Endothelial cell of umbilical vein (primary cell): ENCODE measurements at regions not wholly inside any gene's neighbourhood (a gene's known extent, or its start where the extent isn't known, plus 50 kb on each side); places are given as distances from the start of the nearest gene placed in this dataset.

ENCODE experiments used
- BruUV-seq: library from RNA; stranded (reverse); fragments of 400-500 nt; replicated peaks from 2 replicates; lab custom pipeline; 2021; lab: Mats Ljungman, UMichigan
- CTCF ChIA-PET: fragments of 300-600, 350-600 bp; sonication (Branson Sonifier 250); formaldehyde crosslinking; loops from one replicate; lab custom pipeline; 2021; ENCODE audit warnings: antibody characterized with exemption, inconsistent platforms; lab: Charles Lee
- POLR2A ChIA-PET: fragments of 300-600, 350-600 bp; sonication (Branson Sonifier 250); formaldehyde crosslinking; loops from one replicate; lab custom pipeline; 2021; ENCODE audit warnings: antibody characterized with exemption, inconsistent platforms; lab: Charles Lee
- DNase-seq: peaks from one replicate; pipeline ENCODE4 v3.0.0-alpha.2; 2011; ENCODE audit warnings: low read depth, low spot score
- FAIRE-seq: peaks from 2 replicates; lab custom pipeline; 2011; peaks lifted over from hg19 to GRCh38; lab: Jason Lieb, UNC
- H2AFZ ChIP-seq: 2 replicates; pipeline ENCODE4 v1.6.0; 2012; ENCODE audit warnings: low read depth, low read length, control low read depth, inconsistent platforms
- H3K27ac ChIP-seq: 2 replicates; pipeline ENCODE4 v1.5.1; 2011; ENCODE audit warnings: low read depth, mild to moderate bottlenecking, control low read depth, low read length, moderate library complexity; ENCODE audit not compliant: insufficient read depth
- H3K27me3 ChIP-seq, 2 experiments: 2 replicates each; pipeline versions ENCODE4 v1.6.0 to v1.6.1; 2011; ENCODE audit warnings: low read length in 2 of 2, mixed read lengths in 1 of 2; ENCODE audit not compliant: control insufficient read depth in 2 of 2, insufficient read depth in 2 of 2
- H3K36me3 ChIP-seq, 2 experiments: 2 replicates in 1 of 2; 3 replicates in 1 of 2; pipeline ENCODE4 v1.5.1; 2011; ENCODE audit warnings: low read length in 2 of 2, mild to moderate bottlenecking in 1 of 2, moderate library complexity in 1 of 2; ENCODE audit not compliant: control insufficient read depth in 2 of 2, insufficient read depth in 2 of 2; ENCODE audit errors: extremely low read depth in 1 of 2
- H3K4me1 ChIP-seq: 3 replicates; pipeline ENCODE4 v1.5.1; 2011; ENCODE audit warnings: mild to moderate bottlenecking, low read length; ENCODE audit not compliant: control insufficient read depth, insufficient read depth; ENCODE audit errors: extremely low read depth
- H3K4me2 ChIP-seq: 2 replicates; pipeline ENCODE4 v1.6.1; 2011; ENCODE audit warnings: low read length, control low read depth, mixed read lengths; ENCODE audit not compliant: insufficient read depth
- H3K4me3 ChIP-seq, 3 experiments: fragments of 200-600 bp in 1 of 3; sonication (generic), shearing (Covaris generic) in 1 of 3; replicated peaks in 1 of 3; 2 replicates each; pipeline ENCODE4 v1.5.1; 2011 to 2016; ENCODE audit warnings: control low read depth in 3 of 3, low read length in 3 of 3, mild to moderate bottlenecking in 2 of 3, inconsistent platforms in 1 of 3, low read depth in 1 of 3, moderate library complexity in 1 of 3; ENCODE audit not compliant: insufficient read depth in 1 of 3
- H3K79me2 ChIP-seq: 2 replicates; pipeline ENCODE4 v1.6.0; 2012; ENCODE audit warnings: low read length, inconsistent platforms; ENCODE audit not compliant: control insufficient read depth, insufficient read depth
- H3K9ac ChIP-seq: replicated peaks from 2 replicates; pipeline ENCODE3; 2011; ENCODE audit warnings: low read length, control low read depth; ENCODE audit not compliant: insufficient read depth; ENCODE audit errors: extremely low read depth
- H3K9me1 ChIP-seq: replicated peaks from 3 replicates; pipeline ENCODE4 v1.6.0; 2011; ENCODE audit warnings: mild to moderate bottlenecking, low read length; ENCODE audit not compliant: control insufficient read depth, insufficient read depth; ENCODE audit errors: extremely low read depth
- H3K9me3 ChIP-seq: replicated peaks from 2 replicates; pipeline ENCODE4 v1.5.1; 2012; ENCODE audit warnings: low read length, inconsistent platforms; ENCODE audit not compliant: control insufficient read depth, insufficient read depth
- H4K20me1 ChIP-seq: replicated peaks from 2 replicates; pipeline ENCODE3; 2011; ENCODE audit warnings: mild to moderate bottlenecking, low read length; ENCODE audit not compliant: control insufficient read depth, insufficient read depth; ENCODE audit errors: extremely low read depth
- CTCF ChIP-seq, 2 donors: IDR thresholded peaks; 1 replicate in 1 of 2; 2 replicates in 1 of 2; pipeline ENCODE4 v1.5.1; 2011; ENCODE audit warnings: low read length in 2 of 2, mild to moderate bottlenecking in 2 of 2, moderate library complexity in 2 of 2, control low read depth in 1 of 2, inconsistent platforms in 1 of 2, low read depth in 1 of 2; ENCODE audit not compliant: insufficient read depth in 1 of 2; ENCODE audit errors: extremely low read depth in 1 of 2
- EZH2 ChIP-seq: IDR thresholded peaks from 2 replicates; pipeline ENCODE4 v1.6.1; 2012; ENCODE audit warnings: borderline replicate concordance, low read depth, mild to moderate bottlenecking, moderate library complexity, low read length, inconsistent platforms; ENCODE audit not compliant: severe bottlenecking
- FOS ChIP-seq: IDR thresholded peaks from 2 replicates; pipeline ENCODE4 v1.6.1; 2011; ENCODE audit warnings: mild to moderate bottlenecking, low read length, moderate library complexity, borderline replicate concordance; ENCODE audit not compliant: insufficient read depth
- GATA2 ChIP-seq: IDR thresholded peaks from 2 replicates; pipeline ENCODE4 v1.7.0; 2011; ENCODE audit warnings: low read depth, mild to moderate bottlenecking, moderate library complexity, mixed read lengths, low read length; ENCODE audit not compliant: insufficient read length, insufficient read depth
- JUN ChIP-seq: IDR thresholded peaks from 2 replicates; pipeline ENCODE4 v1.6.1; 2011; ENCODE audit warnings: borderline replicate concordance, low read depth; ENCODE audit not compliant: insufficient read length, insufficient read depth
- MAX ChIP-seq: IDR thresholded peaks from 2 replicates; pipeline ENCODE4 v1.6.1; 2011; ENCODE audit not compliant: insufficient read depth, insufficient read length
- MYC ChIP-seq: IDR thresholded peaks from one replicate; pipeline ENCODE4 v1.6.1; 2011; ENCODE audit warnings: mild to moderate bottlenecking, low read depth, low read length
- POLR2A ChIP-seq: IDR thresholded peaks from 2 replicates; pipeline ENCODE4 v1.6.1; 2012; ENCODE audit warnings: low read depth, mild to moderate bottlenecking, control low read depth, low read length
- POLR2AphosphoS5 ChIP-seq: IDR thresholded peaks from 2 replicates; pipeline ENCODE4 v1.6.1; 2012; ENCODE audit warnings: low read depth, mild to moderate bottlenecking, control low read depth, low read length, moderate library complexity; ENCODE audit not compliant: insufficient read depth
- dilution Hi-C: fragments of 300-500 bp; cut with MboI; formaldehyde crosslinking; loops from one replicate; pipeline ENCODE4 v1.15.0; 2019; ENCODE audit warnings: low sequenced_read_pairs; ENCODE audit not compliant: extremely low pct_ligation_motif_present
- intact Hi-C: fragments of 100-400 bp; cut with micrococcal nuclease; formaldehyde crosslinking; loops from one replicate; pipeline ENCODE4 v1.10.0; 2022

- DNase-seq = no peak
- H3K27ac ChIP-seq = no peak overlapping the region
- intact Hi-C loops = no loop called here
- ChIA-PET CTCF (interaction anchor here (1.0 kb wide), 1 partner anchor 28 kb away, joined by 5 read pairs; no protein-coding TSS in a partner anchor), POLR2A (no interaction called here)
- no peak overlapping the region for H3K9ac ChIP-seq
- H3K9me1 ChIP-seq = no peaks in the 10 kb centered on the region
- no TSS peak for BruUV-seq
- H4K20me1 ChIP-seq = no peaks in the 10 kb centered on the region
- no peaks in the 10 kb centered on the region for H3K79me2 ChIP-seq
- FAIRE-seq = no peak
- no peaks in the 10 kb centered on the region for H3K36me3 ChIP-seq
- no peaks in the 10 kb centered on the region for H3K9me3 ChIP-seq
- dilution Hi-C loops = no loop called here
- TF ChIP-seq POLR2A (no peak), FOS (no peak), POLR2AphosphoS5 (no peak), JUN (no peak), CTCF (IDR thresholded peaks at IDR 0.05; ENCODE audit: extremely low read depth in 1 of 2, insufficient read depth in 1 of 2, low read depth in 1 of 2, low read length in 2 of 2) (no peak), MAX (no peak), MYC (no peak), GATA2 (no peak), EZH2 (no peak)
- H2AFZ ChIP-seq = no peak overlapping the region
- no peak overlapping the region for H3K4me2 ChIP-seq
- H3K4me1 ChIP-seq = peaks cover 6% of the 10 kb centered on the region
- H3K4me3 ChIP-seq = no peak overlapping the region
- no peaks in the 10 kb centered on the region for H3K27me3 ChIP-seq
Observed at GRCh38 chr6:80633412-80633811, 526.9 kb downstream of the BCKDHB start.
